Transverse colon (tissue), 4 donors: ENCODE measurements at regions not wholly inside any gene's neighbourhood (a gene's known extent, or its start where the extent isn't known, plus 50 kb on each side); places are given as distances from the start of the nearest gene placed in this dataset.

ENCODE experiments used
- DNase-seq: peaks from one replicate; pipeline ENCODE4 v3.0.0-alpha.2; 2019
- H3K27ac ChIP-seq, 4 donors: fragments of 200-600 bp; sonication (generic); 2 replicates each; pipeline ENCODE4 v1.5.1; 2016 to 2018; ENCODE audit warnings: inconsistent platforms in 4 of 4
- H3K27me3 ChIP-seq: fragments of 200-600 bp; sonication (generic); 2 replicates; pipeline ENCODE4 v1.5.1; 2017; ENCODE audit warnings: inconsistent platforms
- H3K36me3 ChIP-seq, 4 donors: fragments of 200-600 bp; sonication (generic); 2 replicates each; pipeline ENCODE4 v1.5.1; 2017 to 2019; ENCODE audit warnings: inconsistent platforms in 4 of 4
- H3K4me1 ChIP-seq, 4 donors: fragments of 200-600 bp; sonication (generic); 2 replicates each; pipeline ENCODE4 v1.5.1; 2017 to 2020; ENCODE audit warnings: inconsistent platforms in 4 of 4
- H3K4me3 ChIP-seq, 4 donors: fragments of 200-600 bp; sonication (generic); 1 replicate in 1 of 4; 2 replicates in 3 of 4; pipeline versions ENCODE4 v1.5.1 to v1.6.1; 2017 to 2019; ENCODE audit warnings: inconsistent platforms in 4 of 4
- H3K9me3 ChIP-seq, 2 donors: fragments of 200-600 bp; sonication (generic); 2 replicates each; pipeline ENCODE4 v1.5.1; 2017 to 2019; ENCODE audit warnings: inconsistent platforms in 2 of 2
- CTCF ChIP-seq, 5 experiments: fragments of 200-600 bp in 3 of 5; fragments of 450-650 bp in 2 of 5; sonication (generic) in 3 of 5; IDR thresholded peaks; 1 replicate in 2 of 5; 2 replicates in 3 of 5; pipeline ENCODE4 v1.5.1; 2016 to 2017; ENCODE audit warnings: antibody characterized with exemption in 5 of 5, inconsistent platforms in 3 of 5, mild to moderate bottlenecking in 2 of 5, moderate library complexity in 1 of 5
- EP300 ChIP-seq: sonication (generic); formaldehyde crosslinking; IDR thresholded peaks from one replicate; pipeline ENCODE4 v1.6.1; 2017; ENCODE audit warnings: antibody characterized with exemption, low read depth
- POLR2A ChIP-seq: fragments of 450-650 bp; IDR thresholded peaks from one replicate; pipeline ENCODE4 v1.6.1; 2016; ENCODE audit warnings: antibody characterized with exemption, mild to moderate bottlenecking, moderate library complexity
- POLR2AphosphoS5 ChIP-seq, 3 donors: sonication (generic); formaldehyde crosslinking; IDR thresholded peaks; one replicate each; pipeline ENCODE4 v1.6.1; 2016; ENCODE audit warnings: antibody characterized with exemption in 3 of 3
- WGBS, 2 donors: methylation state at CpG; one replicate each; pipeline ENCODE4 v1.1.5; 2018; ENCODE audit warnings: low coverage in 1 of 2; 5-methylcytosine and 5-hydroxymethylcytosine counted together
- in situ Hi-C, 4 donors: fragments of 200-750 bp; cut with MboI; loops; one replicate each; pipeline versions ENCODE4 v1.15.0 to v1.15.1; 2017; ENCODE audit warnings: low sequenced_read_pairs in 3 of 4, low pct_ligation_motif_present in 1 of 4, low pct_unique_long_range_greater_than_20kb in 1 of 4
- intact Hi-C: fragments of 100-400 bp; cut with DNase I; formaldehyde crosslinking; loops from one replicate; pipeline ENCODE4 v1.15.1; 2023; ENCODE audit warnings: low total_unique reads

DNA sequence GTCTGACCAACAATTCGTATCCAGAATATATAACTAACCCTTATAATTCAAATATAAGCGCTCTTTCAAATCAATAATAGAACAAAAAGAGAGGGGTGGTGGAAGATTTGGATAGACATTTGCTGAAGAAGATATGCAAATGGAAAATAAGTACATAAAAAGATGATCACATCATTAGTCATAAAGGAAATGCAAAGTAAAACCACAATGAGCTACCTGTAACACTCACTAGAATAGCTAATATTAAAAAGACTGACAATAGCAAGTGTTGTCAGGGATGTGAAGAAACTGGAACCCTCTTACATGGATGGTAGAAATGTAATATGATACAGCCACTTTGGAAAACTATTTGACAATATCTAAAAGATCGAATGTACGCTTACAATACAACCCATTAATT, 84.9 kb upstream of the MRPS9 start:
- in situ Hi-C loops (no loop called here), intact Hi-C loops (no loop called here)
- Histone ChIP-seq H3K9me3 (no peaks in the 10 kb centered on the region), H3K36me3 (no peaks in the 10 kb centered on the region), H3K27ac (no peak overlapping the region), H3K27me3 (peaks cover 24% of the 10 kb centered on the region), H3K4me3 (no peak overlapping the region), H3K4me1 (no peaks in the 10 kb centered on the region)
- no peak for TF ChIP-seq CTCF (IDR thresholded peaks at IDR 0.05)
- TF ChIP-seq EP300: no peak
- no peak for TF ChIP-seq POLR2A
- TF ChIP-seq POLR2AphosphoS5 (IDR thresholded peaks at IDR 0.05): no peak
- no peak for DNase-seq
- WGBS, 2 donors: 77 to 93% methylated on average over 4 of the region's 4 CpGs

GRCh38 chr2:104965900-104966299, 72.0 kb upstream of the MRPS9 start:
- intact Hi-C loops (no loop called here), in situ Hi-C loops (no loop called here)
- Histone ChIP-seq H3K4me3 (no peak overlapping the region), H3K27ac (no peak overlapping the region), H3K9me3 (peaks cover 8 to 11% of the 10 kb centered on the region in 2 donors), H3K36me3 (no peaks in the 10 kb centered on the region), H3K4me1 (no peaks in the 10 kb centered on the region), H3K27me3 (no peaks in the 10 kb centered on the region)
- no peak for DNase-seq
- TF ChIP-seq POLR2AphosphoS5 (IDR thresholded peaks at IDR 0.05) (no peak), POLR2A (no peak), CTCF (IDR thresholded peaks at IDR 0.05) (no peak), EP300 (no peak)

DNA sequence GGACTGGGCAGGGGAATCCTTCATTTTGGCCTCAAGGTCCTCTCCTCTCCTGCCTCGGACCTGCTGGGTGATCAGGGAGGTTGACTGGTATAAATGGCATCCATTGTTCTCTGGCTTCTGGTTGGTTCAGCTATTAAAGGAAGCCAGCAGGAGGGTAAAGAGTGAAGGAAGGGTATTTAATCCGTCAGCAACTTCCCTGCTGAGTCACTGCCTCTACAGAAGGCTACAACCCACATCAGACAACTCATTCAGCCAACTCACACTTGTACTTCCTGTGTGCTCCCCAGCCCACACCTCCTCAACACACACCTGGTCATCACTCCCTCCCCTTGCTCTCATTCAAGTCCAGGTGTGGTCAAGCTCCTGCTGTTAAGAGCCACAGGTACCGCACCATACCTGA, 68.3 kb upstream of the MRPS9 start:
- no peak overlapping the region for H3K4me3 ChIP-seq
- no peaks in the 10 kb centered on the region for H3K4me1 ChIP-seq
- H3K9me3 ChIP-seq: peaks cover 5 to 8% of the 10 kb centered on the region in 2 donors
- in situ Hi-C loops (no loop called here), intact Hi-C loops (no loop called here)
- DNase-seq: no peak
- no peak for TF ChIP-seq CTCF (IDR thresholded peaks at IDR 0.05)
- TF ChIP-seq EP300: no peak
- no peak for TF ChIP-seq POLR2A
- TF ChIP-seq POLR2AphosphoS5 (IDR thresholded peaks at IDR 0.05): no peak
- no peak overlapping the region for H3K27ac ChIP-seq
- H3K36me3 ChIP-seq: no peaks in the 10 kb centered on the region
- WGBS, 2 donors: 49 to 57% methylated on average over 2 to 3 of the region's 3 CpGs
- no peaks in the 10 kb centered on the region for H3K27me3 ChIP-seq

DNA sequence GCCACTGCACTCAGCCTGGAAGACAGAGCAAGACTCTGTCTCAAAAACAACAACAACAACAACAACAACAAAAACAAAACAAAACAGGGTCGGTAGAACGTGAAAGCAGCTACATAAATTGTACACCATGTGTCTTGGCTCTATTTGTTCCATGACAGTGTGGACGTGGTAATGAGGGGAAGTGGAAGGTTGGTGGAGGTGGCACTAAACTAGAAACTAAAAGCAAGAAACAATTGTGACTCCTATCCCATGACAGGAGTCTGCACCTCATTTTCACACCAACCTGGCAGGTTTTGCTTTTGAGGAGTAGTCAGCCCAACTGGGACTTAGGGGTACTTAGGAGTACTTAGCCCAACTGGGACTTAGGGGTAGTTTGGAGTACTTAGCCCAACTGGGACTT, 62.5 kb upstream of the MRPS9 start:
- no peak for DNase-seq
- Histone ChIP-seq H3K27ac (no peak overlapping the region), H3K4me1 (no peaks in the 10 kb centered on the region), H3K27me3 (no peaks in the 10 kb centered on the region), H3K36me3 (no peaks in the 10 kb centered on the region), H3K9me3 (no peaks in the 10 kb centered on the region), H3K4me3 (no peak overlapping the region)
- 53% methylated on average over 3 of the region's 3 CpGs; no CpG with 5 or more reads in 1 of the 2 donors for WGBS, 2 donors
- no peak for TF ChIP-seq CTCF (IDR thresholded peaks at IDR 0.05)
- no peak for TF ChIP-seq EP300
- TF ChIP-seq POLR2A: no peak
- no peak for TF ChIP-seq POLR2AphosphoS5 (IDR thresholded peaks at IDR 0.05)
- intact Hi-C loops: no loop called here
- in situ Hi-C loops: no loop called here
